OCI-LY3 (cell line): ENCODE measurements at regions not wholly inside any gene's neighbourhood (a gene's known extent, or its start where the extent isn't known, plus 50 kb on each side); places are given as distances from the start of the nearest gene placed in this dataset.

ENCODE experiments used
- EZH2phosphoT487 ChIP-seq: fragments of 200-600 bp; shearing (Covaris generic); IDR thresholded peaks from 2 replicates; pipeline ENCODE4 v1.6.1; 2018; ENCODE audit warnings: antibody characterized with exemption, mixed run types, low read depth
- TF ChIP-seq, protein P1 (sequence below): fragments of 200-600, 300-600 bp; sonication (generic); IDR thresholded peaks from 2 replicates; pipeline ENCODE4 v1.5.1; 2014; ENCODE audit warnings: antibody characterized with exemption, low read length, low read depth

GRCh38 chr5:17364987-17365810, 132.8 kb upstream of the TAF11L2 start:
- TF ChIP-seq, protein P1, sequence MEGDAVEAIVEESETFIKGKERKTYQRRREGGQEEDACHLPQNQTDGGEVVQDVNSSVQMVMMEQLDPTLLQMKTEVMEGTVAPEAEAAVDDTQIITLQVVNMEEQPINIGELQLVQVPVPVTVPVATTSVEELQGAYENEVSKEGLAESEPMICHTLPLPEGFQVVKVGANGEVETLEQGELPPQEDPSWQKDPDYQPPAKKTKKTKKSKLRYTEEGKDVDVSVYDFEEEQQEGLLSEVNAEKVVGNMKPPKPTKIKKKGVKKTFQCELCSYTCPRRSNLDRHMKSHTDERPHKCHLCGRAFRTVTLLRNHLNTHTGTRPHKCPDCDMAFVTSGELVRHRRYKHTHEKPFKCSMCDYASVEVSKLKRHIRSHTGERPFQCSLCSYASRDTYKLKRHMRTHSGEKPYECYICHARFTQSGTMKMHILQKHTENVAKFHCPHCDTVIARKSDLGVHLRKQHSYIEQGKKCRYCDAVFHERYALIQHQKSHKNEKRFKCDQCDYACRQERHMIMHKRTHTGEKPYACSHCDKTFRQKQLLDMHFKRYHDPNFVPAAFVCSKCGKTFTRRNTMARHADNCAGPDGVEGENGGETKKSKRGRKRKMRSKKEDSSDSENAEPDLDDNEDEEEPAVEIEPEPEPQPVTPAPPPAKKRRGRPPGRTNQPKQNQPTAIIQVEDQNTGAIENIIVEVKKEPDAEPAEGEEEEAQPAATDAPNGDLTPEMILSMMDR, result no peak
- TF ChIP-seq EZH2phosphoT487, result no peak
